Stimulated activated CD8-positive, alpha-beta memory T cell treated with anti-CD3 and anti-CD28 coated beads, Interleukin-15, amount 100 ng/mL, for 24 hours (primary cell): ENCODE measurements at regions not wholly inside any gene's neighbourhood (a gene's known extent, or its start where the extent isn't known, plus 50 kb on each side); places are given as distances from the start of the nearest gene placed in this dataset.
"Not testable (repeated sequence)": the region's sequence is repeated elsewhere in the genome, so short reads cannot be mapped to it uniquely, and the experiment has no call there.

ENCODE experiments used
- DNase-seq: peaks from one replicate; pipeline ENCODE4 v3.0.0-alpha.2; 2020; ENCODE audit warnings: low read depth

GRCh38 chr6:14757014-14757413 is 488.9 kb upstream of the JARID2 start:
- no peak for DNase-seq

- DNase-seq, result no peak
These were observed 488.5 kb upstream of the JARID2 start for GRCh38 chr6:14757418-14757817.

DNA sequence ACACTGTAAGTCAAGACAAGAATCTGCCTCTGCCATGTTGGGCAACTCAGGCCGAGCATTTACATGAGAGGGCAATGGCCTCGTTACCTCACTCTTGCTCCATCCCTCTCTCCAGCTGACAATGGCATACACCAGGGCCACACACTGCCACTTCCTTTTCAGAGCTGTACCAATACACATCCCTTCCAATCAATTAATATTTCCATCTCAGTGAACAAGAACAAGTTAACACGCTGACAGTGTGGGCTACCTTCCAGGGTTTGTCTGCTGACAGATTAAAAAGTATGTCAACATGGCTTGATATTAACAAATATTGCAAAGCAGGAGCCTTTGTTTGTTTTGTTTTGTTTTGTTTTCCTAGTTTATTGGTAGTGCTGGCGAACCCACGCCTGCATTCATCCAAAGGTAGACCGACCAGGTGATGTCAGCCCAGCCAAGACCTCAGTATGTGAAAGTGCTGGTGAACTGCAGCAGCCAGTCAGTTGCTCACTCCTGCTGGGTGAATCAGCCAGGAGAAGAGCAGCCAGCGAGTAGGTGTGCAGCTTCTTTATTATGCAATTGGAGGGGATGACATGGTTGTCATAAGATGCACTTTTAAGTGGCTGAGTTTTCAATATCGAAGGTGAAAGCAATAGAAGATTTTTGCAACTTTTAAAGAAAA is 487.3 kb upstream of the JARID2 start:
- DNase-seq, result no peak

DNA sequence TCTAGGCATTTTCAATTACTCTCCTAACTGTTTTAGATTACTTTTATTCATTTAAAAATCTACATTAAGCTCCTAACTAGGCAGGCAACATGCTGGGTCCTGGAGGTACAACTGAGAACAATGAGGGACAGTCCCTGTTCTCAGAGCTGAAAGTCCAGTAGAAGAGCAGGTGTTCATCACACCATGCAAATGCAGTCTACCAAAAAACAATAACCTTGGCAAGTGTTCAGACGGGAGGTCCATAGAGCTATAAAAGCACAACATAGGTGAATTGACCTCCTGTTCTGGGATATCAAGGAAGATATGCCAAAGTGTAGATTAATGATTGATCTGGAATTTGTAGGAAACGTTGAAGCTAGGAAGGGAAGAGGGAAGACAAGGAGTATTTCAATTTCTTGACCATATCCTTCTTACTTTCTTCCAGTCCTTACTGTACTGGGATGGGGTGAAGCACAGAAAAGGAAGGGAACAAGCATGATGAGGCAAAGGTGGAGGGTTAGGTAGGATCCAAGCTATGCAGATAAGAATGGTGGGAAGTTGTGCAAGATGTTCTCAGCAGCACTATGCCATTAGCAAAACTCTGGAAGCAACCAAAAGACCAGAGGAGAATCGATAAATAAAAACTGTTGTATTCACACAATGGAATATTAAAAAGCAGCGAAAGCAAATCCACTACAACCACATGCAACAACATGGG is 485.7 kb upstream of the JARID2 start:
- no peak for DNase-seq

DNA sequence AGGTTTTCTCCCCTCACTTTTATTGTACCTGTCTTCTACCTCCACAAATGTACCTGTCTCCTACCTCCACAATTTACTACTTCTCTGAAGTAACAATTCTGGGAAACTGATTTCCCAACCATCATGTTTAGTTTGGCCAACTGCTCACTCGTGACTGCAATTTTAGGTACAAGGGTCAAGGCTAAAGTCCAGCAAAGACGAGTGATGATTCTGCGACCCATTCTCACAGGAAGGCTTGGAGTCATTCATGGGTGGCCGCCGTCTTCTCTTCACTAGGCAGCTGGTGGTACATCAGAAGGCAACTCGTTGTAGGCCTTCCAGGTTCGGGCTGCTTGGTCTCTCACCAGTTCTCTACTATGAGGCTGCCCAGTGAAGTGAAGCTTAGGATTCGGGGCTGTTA is 483.8 kb upstream of the JARID2 start:
- no peak for DNase-seq

DNA sequence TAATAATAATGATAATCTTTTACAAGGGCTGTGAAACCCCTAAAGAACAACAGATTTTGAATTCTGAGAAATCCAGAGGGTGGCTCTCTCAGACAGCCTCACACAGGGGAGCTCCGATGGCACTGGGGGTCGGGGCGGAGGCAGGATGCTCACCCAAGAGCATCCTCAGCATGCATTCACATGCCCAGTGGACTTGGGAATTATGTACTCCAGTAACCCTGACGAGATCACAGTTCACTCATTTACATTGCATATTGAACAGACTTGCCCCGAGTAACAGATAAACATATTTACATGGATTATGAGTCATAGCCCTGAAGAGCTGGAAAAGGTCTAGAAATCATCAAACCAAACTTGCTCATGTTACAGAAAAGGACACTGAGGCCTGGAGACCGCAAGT is 482.7 kb upstream of the JARID2 start:
- DNase-seq, result no peak

GRCh38 chr6:14763616-14764015 is 482.3 kb upstream of the JARID2 start:
- DNase-seq, result no peak

DNA sequence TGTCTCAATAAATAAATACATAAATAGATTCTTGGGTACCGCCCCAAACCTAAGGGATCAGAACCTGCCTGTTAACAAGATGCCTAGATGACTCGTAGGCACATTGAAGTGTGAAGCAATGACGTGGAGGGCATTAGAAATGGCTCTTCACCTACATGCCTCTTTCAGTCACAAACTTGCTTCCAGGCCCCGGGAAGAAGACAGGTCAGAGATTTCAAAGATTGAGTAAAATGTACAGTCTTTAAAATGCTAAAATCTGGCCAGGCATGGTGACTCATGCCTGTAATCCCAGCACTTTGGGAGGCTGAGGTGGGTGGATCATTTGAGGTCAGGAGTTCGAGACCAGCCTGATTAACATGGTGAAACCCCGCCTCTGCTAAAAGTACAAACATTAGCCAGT is 480.8 kb upstream of the JARID2 start:
- DNase-seq, result no peak

DNA sequence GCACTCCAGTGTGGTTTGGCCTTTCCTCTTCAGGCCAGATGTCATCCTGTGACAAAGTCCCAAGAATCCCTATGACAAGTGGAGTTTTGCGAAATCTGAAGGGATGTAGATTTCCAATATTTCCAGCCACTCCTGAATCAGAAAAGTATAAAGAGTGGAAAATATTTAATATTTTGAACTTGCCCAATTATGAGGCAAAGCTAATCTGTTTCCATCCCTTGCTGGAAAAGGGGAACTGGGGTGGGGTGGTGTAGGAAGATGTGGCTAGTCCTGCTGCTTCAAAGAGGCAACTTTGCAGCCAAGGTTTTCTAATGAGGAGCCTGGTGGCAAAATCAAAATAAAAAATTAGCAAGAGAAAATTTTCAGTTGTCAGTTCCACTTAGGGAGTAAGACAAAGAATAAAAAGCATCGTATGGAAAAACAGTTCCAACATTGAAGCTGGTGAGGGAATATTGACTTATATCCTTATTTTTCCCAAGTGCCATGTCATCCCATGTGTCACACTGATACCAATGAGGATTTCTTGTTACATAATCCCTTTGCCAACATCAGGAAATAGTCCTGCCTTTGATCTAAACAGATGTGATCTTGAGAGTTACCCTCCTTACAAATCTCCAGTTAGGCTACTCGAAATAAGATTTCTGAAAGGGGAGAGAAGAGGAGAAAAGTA is 480.0 kb upstream of the JARID2 start:
- no peak for DNase-seq

GRCh38 chr6:14766391-14766994 is 479.4 kb upstream of the JARID2 start:
- DNase-seq, result no peak

DNA sequence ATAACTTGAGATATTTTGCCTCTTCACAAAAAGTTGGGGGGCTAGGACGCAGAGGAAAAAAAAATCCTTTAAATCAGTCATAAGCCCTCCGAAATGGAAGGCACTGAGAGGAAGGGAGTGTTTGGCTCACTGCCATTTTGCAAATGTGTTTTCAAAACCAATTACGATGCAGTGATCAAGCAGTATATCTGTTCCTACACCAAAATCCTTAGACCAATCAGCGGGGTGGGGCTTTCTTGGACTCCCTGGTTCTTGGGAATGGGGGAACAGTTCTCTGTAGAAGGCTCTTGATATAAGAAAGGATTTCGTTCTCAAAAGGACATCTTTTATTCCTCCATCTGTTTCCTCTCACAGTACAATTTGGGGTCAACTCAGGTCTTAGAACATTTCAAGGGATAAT is 478.6 kb upstream of the JARID2 start:
- DNase-seq, result no peak

GRCh38 chr6:14770040-14770439 is 475.8 kb upstream of the JARID2 start:
- no peak for DNase-seq

DNA sequence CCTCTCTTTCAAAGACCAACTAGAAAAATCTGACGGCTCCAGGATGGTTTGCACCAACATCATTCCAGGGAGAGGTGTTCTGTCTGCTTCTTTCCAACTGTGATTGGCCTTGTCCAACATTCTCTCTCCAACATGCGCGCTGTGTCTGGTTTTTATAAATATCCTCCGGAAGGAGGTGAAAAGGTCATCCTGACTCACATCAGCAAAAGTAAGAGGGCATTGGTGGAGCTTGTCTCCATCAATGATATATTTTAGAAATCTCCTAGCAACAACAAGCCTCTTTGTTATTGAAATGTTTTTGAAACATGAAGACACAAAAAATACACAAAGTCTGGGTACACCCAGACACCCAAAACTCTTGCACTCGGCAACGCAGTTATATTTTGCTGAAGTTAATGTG is 475.3 kb upstream of the JARID2 start:
- DNase-seq, result no peak

GRCh38 chr6:14771016-14771415 is 474.9 kb upstream of the JARID2 start:
- DNase-seq, result no peak

GRCh38 chr6:14772188-14772587 is 473.7 kb upstream of the JARID2 start:
- no peak for DNase-seq

DNA sequence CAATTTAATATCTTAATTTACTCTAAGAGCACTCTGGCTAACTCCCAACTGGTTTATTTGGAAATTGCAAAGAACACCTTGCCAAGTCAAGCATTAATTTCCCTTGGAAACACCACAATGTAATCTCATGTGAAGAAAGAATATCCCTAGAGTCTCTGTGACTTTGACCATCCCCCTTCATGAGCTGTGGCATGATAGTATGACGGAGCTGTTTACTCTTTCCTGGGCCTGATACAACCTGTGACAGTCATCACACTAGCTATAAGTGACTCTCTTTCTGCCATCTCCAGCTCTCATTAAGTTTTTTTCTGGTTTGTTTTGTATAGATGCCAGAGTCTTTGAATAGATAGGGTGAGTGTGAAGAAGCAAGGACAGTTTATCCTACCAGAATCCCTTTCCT is 470.3 kb upstream of the JARID2 start:
- no peak for DNase-seq

- no peak for DNase-seq
These were observed 469.6 kb upstream of the JARID2 start for GRCh38 chr6:14776307-14776706.

- no peak for DNase-seq
These were observed 463.9 kb upstream of the JARID2 start for GRCh38 chr6:14781772-14782525.

- DNase-seq, result not testable (repeated sequence)
These were observed 462.9 kb upstream of the JARID2 start for GRCh38 chr6:14782921-14783464.

GRCh38 chr6:14783594-14783993 is 462.3 kb upstream of the JARID2 start:
- no peak for DNase-seq

- no peak for DNase-seq
These were observed 461.0 kb upstream of the JARID2 start for GRCh38 chr6:14784596-14785492.
